ENCODE measurements at regions not wholly inside any gene's neighbourhood (a gene's known extent, or its start where the extent isn't known, plus 50 kb on each side); places are given as distances from the start of the nearest gene placed in this dataset.

GRCh38 chr2:111251711-111252110 lies 131.0 kb downstream of the BCL2L11 start:
- no peak for TF ChIP-seq POLR2A (IDR thresholded peaks at IDR 0.05; ENCODE audit: low read depth, low read length)
- no peak for TF ChIP-seq POLR2AphosphoS5 (IDR thresholded peaks at IDR 0.05; ENCODE audit: low read depth, low read length)
- TF ChIP-seq SPI1 (IDR thresholded peaks at IDR 0.05; ENCODE audit: low read depth, low read length), result no peak
- TF ChIP-seq TAF1 (IDR thresholded peaks at IDR 0.05; ENCODE audit: low read depth, low read length), result no peak
- no peak for TF ChIP-seq PAX5 (IDR thresholded peaks at IDR 0.05; ENCODE audit: insufficient read depth, low read length, severe bottlenecking)
- no peak for TF ChIP-seq POU2F2 (IDR thresholded peaks at IDR 0.05; ENCODE audit: low read depth, low read length)

All from GM12891 (cell line).